Neural progenitor cell (in vitro differentiated cells): ENCODE measurements at regions not wholly inside any gene's neighbourhood (a gene's known extent, or its start where the extent isn't known, plus 50 kb on each side); places are given as distances from the start of the nearest gene placed in this dataset.

ENCODE experiments used
- EZH2phosphoT487 ChIP-seq: fragments of 200-600 bp; sonication (generic); IDR thresholded peaks from 2 replicates; pipeline ENCODE4 v1.6.1; 2017; ENCODE audit warnings: antibody characterized with exemption
- TF ChIP-seq, protein P1 (sequence below): fragments of 200-600 bp; sonication (generic); IDR thresholded peaks from 2 replicates; pipeline ENCODE4 v1.5.1; 2017; ENCODE audit warnings: antibody characterized with exemption, mild to moderate bottlenecking

GRCh38 chr16:59212492-59213024, 478.4 kb upstream of the GOT2 start:
- TF ChIP-seq, protein P1, sequence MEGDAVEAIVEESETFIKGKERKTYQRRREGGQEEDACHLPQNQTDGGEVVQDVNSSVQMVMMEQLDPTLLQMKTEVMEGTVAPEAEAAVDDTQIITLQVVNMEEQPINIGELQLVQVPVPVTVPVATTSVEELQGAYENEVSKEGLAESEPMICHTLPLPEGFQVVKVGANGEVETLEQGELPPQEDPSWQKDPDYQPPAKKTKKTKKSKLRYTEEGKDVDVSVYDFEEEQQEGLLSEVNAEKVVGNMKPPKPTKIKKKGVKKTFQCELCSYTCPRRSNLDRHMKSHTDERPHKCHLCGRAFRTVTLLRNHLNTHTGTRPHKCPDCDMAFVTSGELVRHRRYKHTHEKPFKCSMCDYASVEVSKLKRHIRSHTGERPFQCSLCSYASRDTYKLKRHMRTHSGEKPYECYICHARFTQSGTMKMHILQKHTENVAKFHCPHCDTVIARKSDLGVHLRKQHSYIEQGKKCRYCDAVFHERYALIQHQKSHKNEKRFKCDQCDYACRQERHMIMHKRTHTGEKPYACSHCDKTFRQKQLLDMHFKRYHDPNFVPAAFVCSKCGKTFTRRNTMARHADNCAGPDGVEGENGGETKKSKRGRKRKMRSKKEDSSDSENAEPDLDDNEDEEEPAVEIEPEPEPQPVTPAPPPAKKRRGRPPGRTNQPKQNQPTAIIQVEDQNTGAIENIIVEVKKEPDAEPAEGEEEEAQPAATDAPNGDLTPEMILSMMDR: no peak
- TF ChIP-seq EZH2phosphoT487: no peak
